ENCODE measurements at regions not wholly inside any gene's neighbourhood (a gene's known extent, or its start where the extent isn't known, plus 50 kb on each side); places are given as distances from the start of the nearest gene placed in this dataset.

- no peak for FAIRE-seq
- dilution Hi-C loops (cut with MboI; ENCODE audit: extremely low pct_ligation_motif_present, low sequenced_read_pairs), result no loop called here
- H2AFZ ChIP-seq (ENCODE audit: control insufficient read depth, low read length), result no peak overlapping the region
These were observed 136.7 kb upstream of the NCK2 start for GRCh38 chr2:105607920-105608504.

DNA sequence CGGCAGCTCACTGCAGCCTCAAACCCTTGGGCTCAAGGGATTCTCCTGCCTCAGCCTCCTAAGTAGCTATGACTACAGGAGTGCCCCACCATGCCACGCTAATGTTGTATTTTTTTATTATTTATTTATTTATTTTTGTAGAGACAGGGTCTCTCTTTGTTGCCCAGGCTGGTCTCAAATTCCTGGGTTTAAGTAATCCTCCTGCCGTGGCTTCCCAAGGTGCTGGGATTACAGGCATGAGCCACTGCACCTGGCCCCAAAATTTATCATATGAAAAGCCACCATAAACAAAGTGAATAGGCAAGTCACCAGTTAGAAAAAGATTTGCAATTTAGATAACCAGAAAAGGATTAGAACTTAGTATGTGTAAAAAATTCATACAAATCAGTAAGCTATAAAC, 138.6 kb upstream of the NCK2 start:
- H3K27me3 ChIP-seq (ENCODE audit: control insufficient read depth, extremely low read depth, insufficient read depth, low read length), result peaks cover 8% of the 10 kb centered on the region
- H4K20me1 ChIP-seq (ENCODE audit: control insufficient read depth, extremely low read depth, insufficient read depth, low read length), result no peaks in the 10 kb centered on the region
- H3K79me2 ChIP-seq (ENCODE audit: control insufficient read depth, insufficient read depth, low read length), result no peaks in the 10 kb centered on the region
- H2AFZ ChIP-seq (ENCODE audit: control insufficient read depth, low read length), result no peak overlapping the region
- H3K4me3 ChIP-seq (ENCODE audit: control insufficient read depth in 2 of 3, extremely low read depth in 1 of 3, insufficient read depth in 2 of 3, low read depth in 1 of 3, low read length in 3 of 3), result no peak overlapping the region
- H3K9ac ChIP-seq (ENCODE audit: control insufficient read depth, extremely low read depth, insufficient read depth, low read length), result no peak overlapping the region
- no peaks in the 10 kb centered on the region for H3K9me3 ChIP-seq (ENCODE audit: control insufficient read depth, low read depth, low read length)
- dilution Hi-C loops (cut with MboI; ENCODE audit: extremely low pct_ligation_motif_present, low sequenced_read_pairs), result no loop called here
- FAIRE-seq (no peak), DNase-seq (ENCODE audit: low read depth, low spot score) (no peak)
- no peaks in the 10 kb centered on the region for H3K4me1 ChIP-seq (ENCODE audit: control insufficient read depth, extremely low read depth, insufficient read depth, low read length)
- H3K9me1 ChIP-seq (ENCODE audit: control insufficient read depth, extremely low read depth, insufficient read depth, low read length), result no peaks in the 10 kb centered on the region
- no peaks in the 10 kb centered on the region for H3K36me3 ChIP-seq (ENCODE audit: control insufficient read depth in 2 of 2, extremely low read depth in 1 of 2, insufficient read depth in 2 of 2, low read length in 2 of 2)
- H3K4me2 ChIP-seq (ENCODE audit: control insufficient read depth, extremely low read depth, insufficient read depth, low read depth, low read length), result no peak overlapping the region
- H3K27ac ChIP-seq (ENCODE audit: control insufficient read depth, insufficient read depth, low read length), result no peak overlapping the region
- TF ChIP-seq EZH2 (IDR thresholded peaks at IDR 0.05; ENCODE audit: low read length), result no peak
- TF ChIP-seq, protein P1, sequence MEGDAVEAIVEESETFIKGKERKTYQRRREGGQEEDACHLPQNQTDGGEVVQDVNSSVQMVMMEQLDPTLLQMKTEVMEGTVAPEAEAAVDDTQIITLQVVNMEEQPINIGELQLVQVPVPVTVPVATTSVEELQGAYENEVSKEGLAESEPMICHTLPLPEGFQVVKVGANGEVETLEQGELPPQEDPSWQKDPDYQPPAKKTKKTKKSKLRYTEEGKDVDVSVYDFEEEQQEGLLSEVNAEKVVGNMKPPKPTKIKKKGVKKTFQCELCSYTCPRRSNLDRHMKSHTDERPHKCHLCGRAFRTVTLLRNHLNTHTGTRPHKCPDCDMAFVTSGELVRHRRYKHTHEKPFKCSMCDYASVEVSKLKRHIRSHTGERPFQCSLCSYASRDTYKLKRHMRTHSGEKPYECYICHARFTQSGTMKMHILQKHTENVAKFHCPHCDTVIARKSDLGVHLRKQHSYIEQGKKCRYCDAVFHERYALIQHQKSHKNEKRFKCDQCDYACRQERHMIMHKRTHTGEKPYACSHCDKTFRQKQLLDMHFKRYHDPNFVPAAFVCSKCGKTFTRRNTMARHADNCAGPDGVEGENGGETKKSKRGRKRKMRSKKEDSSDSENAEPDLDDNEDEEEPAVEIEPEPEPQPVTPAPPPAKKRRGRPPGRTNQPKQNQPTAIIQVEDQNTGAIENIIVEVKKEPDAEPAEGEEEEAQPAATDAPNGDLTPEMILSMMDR (optimal IDR thresholded peaks at IDR 0.05 in 1 of 3, IDR thresholded peaks at IDR 0.05 in 1 of 3, conservative IDR thresholded peaks at IDR 0.05 in 1 of 3; ENCODE audit: extremely low read depth in 1 of 3, insufficient read depth in 2 of 3, low read length in 3 of 3), result no peak

More at GRCh38 chr2:105607920-105608504, 136.7 kb upstream of the NCK2 start:
- Histone ChIP-seq H3K4me1 (ENCODE audit: control insufficient read depth, extremely low read depth, insufficient read depth, low read length) (no peaks in the 10 kb centered on the region), H3K9me3 (ENCODE audit: control insufficient read depth, low read depth, low read length) (no peaks in the 10 kb centered on the region), H4K20me1 (ENCODE audit: control insufficient read depth, extremely low read depth, insufficient read depth, low read length) (no peaks in the 10 kb centered on the region), H3K79me2 (ENCODE audit: control insufficient read depth, insufficient read depth, low read length) (no peaks in the 10 kb centered on the region), H3K4me3 (ENCODE audit: control insufficient read depth in 2 of 3, extremely low read depth in 1 of 3, insufficient read depth in 2 of 3, low read depth in 1 of 3, low read length in 3 of 3) (no peak overlapping the region), H3K9me1 (ENCODE audit: control insufficient read depth, extremely low read depth, insufficient read depth, low read length) (no peaks in the 10 kb centered on the region), H3K27ac (ENCODE audit: control insufficient read depth, insufficient read depth, low read length) (no peak overlapping the region), H3K27me3 (ENCODE audit: control insufficient read depth, extremely low read depth, insufficient read depth, low read length) (peaks cover 8% of the 10 kb centered on the region), H3K9ac (ENCODE audit: control insufficient read depth, extremely low read depth, insufficient read depth, low read length) (no peak overlapping the region), H3K4me2 (ENCODE audit: control insufficient read depth, extremely low read depth, insufficient read depth, low read depth, low read length) (no peak overlapping the region), H3K36me3 (ENCODE audit: control insufficient read depth in 2 of 2, extremely low read depth in 1 of 2, insufficient read depth in 2 of 2, low read length in 2 of 2) (no peaks in the 10 kb centered on the region)
- no peak for TF ChIP-seq EZH2 (IDR thresholded peaks at IDR 0.05; ENCODE audit: low read length)
- TF ChIP-seq, protein P1 (optimal IDR thresholded peaks at IDR 0.05 in 1 of 3, IDR thresholded peaks at IDR 0.05 in 1 of 3, conservative IDR thresholded peaks at IDR 0.05 in 1 of 3; ENCODE audit: extremely low read depth in 1 of 3, insufficient read depth in 2 of 3, low read length in 3 of 3), result no peak
- DNase-seq (ENCODE audit: low read depth, low spot score), result no peak

All from keratinocyte (primary cell).